D721Med (cell line): ENCODE measurements at regions not wholly inside any gene's neighbourhood (a gene's known extent, or its start where the extent isn't known, plus 50 kb on each side); places are given as distances from the start of the nearest gene placed in this dataset.

Source experiments
- DNase-seq: peaks from one replicate; pipeline ENCODE4 v3.0.0; 2011; ENCODE audit warnings: low spot score; ENCODE audit not compliant: insufficient read length
- FAIRE-seq: peaks from 2 replicates; lab custom pipeline; 2011; peaks lifted over from hg19 to GRCh38; lab: Jason Lieb, UNC
- TF ChIP-seq, protein P1 (sequence below): IDR thresholded peaks from 2 replicates; pipeline ENCODE4 v1.5.1; 2012; ENCODE audit warnings: mild to moderate bottlenecking, control low read depth; ENCODE audit not compliant: insufficient read depth; ENCODE audit errors: missing control alignments

DNA sequence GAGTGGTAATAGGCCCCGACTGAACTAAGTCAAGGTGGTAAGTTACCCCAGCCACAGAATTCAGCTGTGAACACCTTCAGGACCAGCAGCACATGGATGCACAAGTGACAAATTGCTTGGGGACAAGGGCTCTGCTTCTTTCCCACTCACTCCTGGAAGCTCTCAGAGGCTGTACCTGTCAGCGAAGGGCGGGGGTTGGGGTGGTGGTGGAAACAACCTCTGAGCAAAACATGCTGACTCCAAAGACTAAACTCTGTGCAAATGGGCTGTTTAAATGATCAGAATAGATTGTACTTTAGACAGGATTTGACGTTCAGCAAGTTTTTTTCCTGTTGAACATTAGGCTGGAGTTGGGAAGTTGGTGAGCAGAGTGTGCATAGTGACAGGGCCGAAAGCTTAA is 544.5 kb upstream of the ZNF608 start:
- DNase-seq, result no peak
- no peak for FAIRE-seq
- TF ChIP-seq, protein P1, sequence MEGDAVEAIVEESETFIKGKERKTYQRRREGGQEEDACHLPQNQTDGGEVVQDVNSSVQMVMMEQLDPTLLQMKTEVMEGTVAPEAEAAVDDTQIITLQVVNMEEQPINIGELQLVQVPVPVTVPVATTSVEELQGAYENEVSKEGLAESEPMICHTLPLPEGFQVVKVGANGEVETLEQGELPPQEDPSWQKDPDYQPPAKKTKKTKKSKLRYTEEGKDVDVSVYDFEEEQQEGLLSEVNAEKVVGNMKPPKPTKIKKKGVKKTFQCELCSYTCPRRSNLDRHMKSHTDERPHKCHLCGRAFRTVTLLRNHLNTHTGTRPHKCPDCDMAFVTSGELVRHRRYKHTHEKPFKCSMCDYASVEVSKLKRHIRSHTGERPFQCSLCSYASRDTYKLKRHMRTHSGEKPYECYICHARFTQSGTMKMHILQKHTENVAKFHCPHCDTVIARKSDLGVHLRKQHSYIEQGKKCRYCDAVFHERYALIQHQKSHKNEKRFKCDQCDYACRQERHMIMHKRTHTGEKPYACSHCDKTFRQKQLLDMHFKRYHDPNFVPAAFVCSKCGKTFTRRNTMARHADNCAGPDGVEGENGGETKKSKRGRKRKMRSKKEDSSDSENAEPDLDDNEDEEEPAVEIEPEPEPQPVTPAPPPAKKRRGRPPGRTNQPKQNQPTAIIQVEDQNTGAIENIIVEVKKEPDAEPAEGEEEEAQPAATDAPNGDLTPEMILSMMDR, result no peak

DNA sequence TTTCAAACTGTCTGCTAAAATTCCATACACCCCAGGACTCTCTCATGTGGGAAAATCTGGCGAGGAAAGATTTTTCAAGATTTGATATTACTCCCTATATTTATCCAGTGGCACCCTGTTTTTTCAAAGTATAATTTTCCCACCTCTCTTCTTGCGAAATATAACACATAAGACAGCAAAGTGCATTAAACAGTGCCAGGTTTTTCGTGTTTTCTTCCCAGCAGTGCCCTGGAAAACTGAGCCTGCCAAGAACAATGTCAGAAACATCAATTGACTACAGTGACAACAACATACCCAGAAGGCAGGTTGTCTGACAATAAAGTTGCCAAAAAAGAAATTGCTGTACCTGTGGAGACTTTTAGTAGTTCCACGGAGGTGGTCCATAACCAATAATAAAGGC is 545.0 kb upstream of the ZNF608 start:
- no peak for FAIRE-seq
- no peak for DNase-seq
- TF ChIP-seq, protein P1, result no peak

DNA sequence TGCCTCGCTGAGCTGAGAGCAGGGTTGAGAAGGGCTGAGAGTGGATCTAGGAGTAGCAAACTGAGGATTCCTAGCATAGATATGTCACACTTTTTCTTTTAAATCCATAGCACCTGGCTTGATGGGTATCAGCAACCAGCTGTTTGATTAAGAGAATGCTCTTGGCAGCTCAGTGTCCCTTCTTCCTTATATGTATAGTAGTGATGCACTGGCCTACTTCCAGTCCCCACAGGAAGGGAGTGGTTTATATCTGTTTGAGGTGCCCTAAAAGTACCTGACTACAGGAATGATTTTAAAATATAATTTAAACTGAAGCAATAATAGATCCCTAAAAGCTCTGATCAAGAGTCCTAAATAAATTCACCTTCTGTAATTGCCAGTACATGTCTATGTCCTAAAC is 546.8 kb upstream of the ZNF608 start:
- FAIRE-seq (no peak), DNase-seq (no peak)
- TF ChIP-seq, protein P1, result no peak

DNA sequence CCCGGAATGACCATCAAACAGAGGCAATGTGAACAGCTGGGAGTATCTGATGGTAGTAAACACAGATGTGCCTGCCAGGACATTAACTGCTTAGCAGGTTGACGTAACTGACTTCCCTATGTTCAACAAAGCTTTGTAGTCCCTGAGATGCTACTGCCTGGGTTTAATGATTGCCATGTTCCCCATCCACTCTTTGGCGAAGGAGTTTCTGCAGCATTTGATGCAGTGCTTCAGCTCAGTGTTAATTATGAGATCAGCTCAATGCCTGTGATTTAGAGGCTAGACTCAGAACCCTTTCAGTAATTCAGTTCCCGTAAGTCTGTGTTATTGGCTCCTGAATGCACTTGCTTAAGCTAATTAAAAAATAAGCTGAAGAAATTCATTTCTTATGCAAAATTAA is 547.3 kb upstream of the ZNF608 start:
- TF ChIP-seq, protein P1, result no peak
- FAIRE-seq (peak; percentile 71), DNase-seq (no peak)

DNA sequence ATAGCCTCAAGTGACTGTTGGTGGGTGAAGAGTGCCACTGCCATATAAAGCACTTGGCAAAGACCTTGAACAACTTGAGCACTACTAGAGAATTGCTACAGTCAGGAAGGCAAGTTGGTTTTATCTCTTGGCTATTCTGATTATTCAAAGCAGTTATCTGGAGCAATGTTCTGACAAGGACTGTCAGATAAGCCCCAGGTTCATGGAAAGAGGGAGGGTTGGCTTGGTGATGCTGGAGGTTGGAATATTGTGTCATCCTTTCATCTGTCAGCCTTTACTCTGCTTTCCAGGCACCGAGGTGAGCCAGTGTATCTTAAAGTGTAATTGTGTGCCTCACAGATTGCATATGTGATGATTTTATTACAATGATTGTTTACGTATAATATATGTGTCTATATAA is 548.4 kb upstream of the ZNF608 start:
- FAIRE-seq, result no peak
- no peak for DNase-seq
- TF ChIP-seq, protein P1, result no peak

DNA sequence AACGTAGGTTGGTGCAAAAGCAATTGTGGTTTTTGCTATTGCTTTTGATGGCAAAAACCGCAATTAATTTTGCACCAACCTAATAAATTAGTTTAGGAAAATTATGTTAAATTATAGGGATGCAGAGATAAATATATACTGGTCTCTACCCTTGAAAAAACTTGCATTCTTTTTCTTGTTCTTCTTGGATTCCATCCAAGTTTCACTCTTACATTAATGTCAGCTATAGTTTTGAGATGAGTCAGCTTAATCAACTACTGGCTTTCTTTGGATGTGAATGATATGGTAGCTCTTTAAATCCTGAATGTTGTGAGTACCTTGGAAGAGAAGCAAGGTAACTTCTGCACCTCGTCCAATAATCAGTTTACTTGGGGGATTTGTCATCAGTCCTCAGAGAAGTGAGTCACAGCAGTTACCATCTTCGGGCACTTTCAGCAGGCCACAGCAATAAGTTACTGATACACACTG is 549.0 kb upstream of the ZNF608 start:
- FAIRE-seq (no peak), DNase-seq (no peak)
- TF ChIP-seq, protein P1, result no peak

DNA sequence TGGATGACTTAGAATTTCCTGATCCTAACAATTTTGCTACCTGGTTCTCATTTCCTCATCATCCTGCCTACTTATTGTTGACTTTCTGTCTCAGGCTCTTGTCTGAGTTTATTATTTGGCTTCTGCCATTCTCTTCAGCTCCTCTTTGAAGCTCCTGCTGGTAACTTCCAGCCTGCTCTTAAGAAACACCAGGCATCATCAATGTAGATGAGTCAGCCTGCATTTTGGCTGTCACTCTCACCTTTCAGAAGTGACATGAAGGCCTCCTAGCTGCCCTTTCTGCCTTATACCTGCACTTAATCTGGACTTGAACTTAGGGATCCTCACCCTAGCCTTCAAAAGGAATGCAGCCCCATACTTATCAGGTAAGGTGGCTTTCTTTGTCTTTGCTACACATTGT is 551.8 kb upstream of the ZNF608 start:
- TF ChIP-seq, protein P1, result no peak
- DNase-seq, result no peak
- no peak for FAIRE-seq
